ENCODE measurements at regions not wholly inside any gene's neighbourhood (a gene's known extent, or its start where the extent isn't known, plus 50 kb on each side); places are given as distances from the start of the nearest gene placed in this dataset.

DNA sequence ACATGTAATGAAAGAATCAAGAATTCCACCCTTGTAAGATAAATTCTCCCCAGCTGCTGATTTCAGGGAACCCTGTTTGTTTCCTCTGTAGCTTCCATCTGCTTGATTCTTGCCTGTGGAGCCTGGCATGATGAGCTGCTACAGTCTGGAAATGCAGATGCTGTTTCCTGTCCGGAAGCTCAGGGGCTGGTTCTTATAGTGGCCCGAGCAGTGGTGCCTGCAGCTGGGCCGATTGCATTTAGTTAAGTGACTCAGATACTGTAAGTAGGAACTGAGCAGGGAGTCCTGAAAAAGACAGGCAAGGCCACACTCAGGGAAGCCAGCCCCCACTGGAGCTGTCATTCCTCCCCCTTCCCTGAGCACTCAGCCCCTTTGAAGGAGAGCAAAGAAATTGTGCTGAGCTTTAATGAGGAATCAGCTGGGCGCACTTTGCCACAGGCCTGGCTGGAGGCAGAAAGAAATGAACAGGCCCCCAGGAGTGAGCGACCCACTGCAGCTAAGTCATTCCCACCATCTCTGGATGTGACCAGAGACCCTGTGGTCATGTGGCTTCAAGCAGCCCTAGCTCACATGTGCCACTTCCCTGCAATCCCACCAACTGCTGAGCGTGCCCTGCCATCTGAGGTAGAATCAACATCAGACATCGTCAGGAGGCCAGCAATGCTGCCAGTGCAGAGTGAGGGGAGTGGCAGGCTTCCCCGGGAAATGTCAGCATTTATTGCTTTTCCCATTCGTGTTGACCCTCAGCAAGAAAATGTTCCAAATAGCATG, 206.0 kb upstream of the WWC1 start:
- H3K9me3 ChIP-seq: no peaks in the 10 kb centered on the region
- peaks cover 6 to 21% (median 17%) of the 10 kb centered on the region in 4 donors for H3K4me1 ChIP-seq
- no peaks in the 10 kb centered on the region for H3K36me3 ChIP-seq
- in situ Hi-C loops (cut with MboI; ENCODE audit: low pct_ligation_motif_present in 1 of 4, low pct_unique_long_range_greater_than_20kb in 1 of 4, low sequenced_read_pairs in 3 of 4): no loop called here
- peak overlapping the region in 2 of 4 donors; percentile 33 to 37 for H3K27ac ChIP-seq
- DNase-seq: no peak
- intact Hi-C loops (cut with DNase I; ENCODE audit: low total_unique reads): no loop called here
- no peak overlapping the region for H3K4me3 ChIP-seq
- no peaks in the 10 kb centered on the region for H3K27me3 ChIP-seq
- 55% methylated on average over 9 of the region's 9 CpGs; no CpG with 5 or more reads in 1 of the 2 donors for WGBS, 2 donors (ENCODE audit: low coverage in 1 of 2)
- TF ChIP-seq POLR2AphosphoS5 (IDR thresholded peaks at IDR 0.05) (no peak), POLR2A (IDR thresholded peaks at IDR 0.05) (no peak), EP300 (IDR thresholded peaks at IDR 0.05; ENCODE audit: low read depth) (no peak)
- TF ChIP-seq, protein P1, sequence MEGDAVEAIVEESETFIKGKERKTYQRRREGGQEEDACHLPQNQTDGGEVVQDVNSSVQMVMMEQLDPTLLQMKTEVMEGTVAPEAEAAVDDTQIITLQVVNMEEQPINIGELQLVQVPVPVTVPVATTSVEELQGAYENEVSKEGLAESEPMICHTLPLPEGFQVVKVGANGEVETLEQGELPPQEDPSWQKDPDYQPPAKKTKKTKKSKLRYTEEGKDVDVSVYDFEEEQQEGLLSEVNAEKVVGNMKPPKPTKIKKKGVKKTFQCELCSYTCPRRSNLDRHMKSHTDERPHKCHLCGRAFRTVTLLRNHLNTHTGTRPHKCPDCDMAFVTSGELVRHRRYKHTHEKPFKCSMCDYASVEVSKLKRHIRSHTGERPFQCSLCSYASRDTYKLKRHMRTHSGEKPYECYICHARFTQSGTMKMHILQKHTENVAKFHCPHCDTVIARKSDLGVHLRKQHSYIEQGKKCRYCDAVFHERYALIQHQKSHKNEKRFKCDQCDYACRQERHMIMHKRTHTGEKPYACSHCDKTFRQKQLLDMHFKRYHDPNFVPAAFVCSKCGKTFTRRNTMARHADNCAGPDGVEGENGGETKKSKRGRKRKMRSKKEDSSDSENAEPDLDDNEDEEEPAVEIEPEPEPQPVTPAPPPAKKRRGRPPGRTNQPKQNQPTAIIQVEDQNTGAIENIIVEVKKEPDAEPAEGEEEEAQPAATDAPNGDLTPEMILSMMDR (IDR thresholded peaks at IDR 0.05): no peak

DNA sequence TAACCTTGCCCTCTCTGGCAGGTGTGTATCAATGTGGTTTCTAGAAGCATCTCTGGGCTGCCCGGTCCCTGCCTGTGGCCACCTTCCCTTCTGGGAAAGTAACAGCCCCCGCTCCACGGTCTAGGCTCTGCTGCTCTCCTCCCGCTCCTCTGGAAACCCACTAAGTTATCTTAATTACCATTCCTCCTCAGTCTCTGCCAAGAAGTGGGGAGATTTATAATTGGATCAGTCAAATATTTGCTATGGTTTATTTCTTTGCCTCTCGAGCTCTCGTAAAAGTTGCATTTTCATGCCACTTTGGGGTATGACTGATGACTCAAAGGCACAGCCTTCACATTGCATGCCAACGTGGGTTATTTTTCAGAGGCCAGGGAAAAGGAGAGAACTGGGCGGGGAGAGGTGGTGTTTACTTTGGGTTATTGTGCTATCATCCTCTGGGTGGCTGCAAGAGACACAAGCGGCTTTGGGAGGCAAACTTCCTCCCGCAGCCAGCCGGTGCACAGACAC, 205.3 kb upstream of the WWC1 start:
- H3K4me3 ChIP-seq: no peak overlapping the region
- H3K27me3 ChIP-seq: no peaks in the 10 kb centered on the region
- intact Hi-C loops (cut with DNase I; ENCODE audit: low total_unique reads): no loop called here
- TF ChIP-seq EP300 (IDR thresholded peaks at IDR 0.05; ENCODE audit: low read depth): peak; percentile 74
- TF ChIP-seq, protein P1 (IDR thresholded peaks at IDR 0.05): peak; percentile 22 to 47 (median 31)
- no peak for TF ChIP-seq POLR2A (IDR thresholded peaks at IDR 0.05)
- peak; percentile 69 to 91 (median 84) for TF ChIP-seq POLR2AphosphoS5 (IDR thresholded peaks at IDR 0.05)
- H3K9me3 ChIP-seq: no peaks in the 10 kb centered on the region
- peak overlapping the region in 2 of 4 donors; percentile 33 to 37 for H3K27ac ChIP-seq
- 12 to 26% methylated on average over 3 to 11 of the region's 11 CpGs for WGBS, 2 donors (ENCODE audit: low coverage in 1 of 2)
- DNase-seq: peak; percentile 44
- H3K4me1 ChIP-seq: peaks cover 6 to 21% (median 17%) of the 10 kb centered on the region in 4 donors
- H3K36me3 ChIP-seq: no peaks in the 10 kb centered on the region
- in situ Hi-C loops (cut with MboI; ENCODE audit: low pct_ligation_motif_present in 1 of 4, low pct_unique_long_range_greater_than_20kb in 1 of 4, low sequenced_read_pairs in 3 of 4): no loop called here

DNA sequence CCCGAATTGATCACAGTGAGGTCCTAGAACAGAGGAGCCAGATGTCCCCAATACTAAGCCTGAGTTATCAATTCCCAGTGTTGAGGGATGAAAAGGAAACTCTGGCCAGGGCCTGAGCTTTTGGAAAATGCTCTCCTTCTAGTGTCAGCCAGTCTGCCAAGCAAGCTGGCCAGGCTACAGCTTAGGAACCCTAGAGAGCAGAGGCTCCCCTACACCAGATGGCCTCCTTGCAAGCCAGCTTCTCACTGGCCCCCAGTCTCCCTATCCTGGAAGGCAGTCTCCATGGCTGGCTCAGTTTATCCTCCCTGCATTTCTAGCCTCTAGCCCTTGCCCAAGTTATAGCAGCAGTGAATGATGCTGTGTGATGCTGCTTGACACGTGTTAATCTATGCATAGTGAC, 204.7 kb upstream of the WWC1 start:
- intact Hi-C loops (cut with DNase I; ENCODE audit: low total_unique reads): no loop called here
- peaks cover 6 to 21% (median 17%) of the 10 kb centered on the region in 4 donors for H3K4me1 ChIP-seq
- in situ Hi-C loops (cut with MboI; ENCODE audit: low pct_ligation_motif_present in 1 of 4, low pct_unique_long_range_greater_than_20kb in 1 of 4, low sequenced_read_pairs in 3 of 4): no loop called here
- WGBS, 2 donors (ENCODE audit: low coverage in 1 of 2): 58% methylated on average over 2 of the region's 2 CpGs; no CpG with 5 or more reads in 1 of the 2 donors
- H3K27me3 ChIP-seq: no peaks in the 10 kb centered on the region
- H3K9me3 ChIP-seq: no peaks in the 10 kb centered on the region
- no peak for TF ChIP-seq EP300 (IDR thresholded peaks at IDR 0.05; ENCODE audit: low read depth)
- no peak for TF ChIP-seq POLR2AphosphoS5 (IDR thresholded peaks at IDR 0.05)
- TF ChIP-seq, protein P1 (IDR thresholded peaks at IDR 0.05): peak in 1 of 5 experiments; percentile 4
- DNase-seq: no peak
- peak overlapping the region in 2 of 4 donors; percentile 31 to 37 for H3K27ac ChIP-seq
- no peak overlapping the region for H3K4me3 ChIP-seq
- no peaks in the 10 kb centered on the region for H3K36me3 ChIP-seq

DNA sequence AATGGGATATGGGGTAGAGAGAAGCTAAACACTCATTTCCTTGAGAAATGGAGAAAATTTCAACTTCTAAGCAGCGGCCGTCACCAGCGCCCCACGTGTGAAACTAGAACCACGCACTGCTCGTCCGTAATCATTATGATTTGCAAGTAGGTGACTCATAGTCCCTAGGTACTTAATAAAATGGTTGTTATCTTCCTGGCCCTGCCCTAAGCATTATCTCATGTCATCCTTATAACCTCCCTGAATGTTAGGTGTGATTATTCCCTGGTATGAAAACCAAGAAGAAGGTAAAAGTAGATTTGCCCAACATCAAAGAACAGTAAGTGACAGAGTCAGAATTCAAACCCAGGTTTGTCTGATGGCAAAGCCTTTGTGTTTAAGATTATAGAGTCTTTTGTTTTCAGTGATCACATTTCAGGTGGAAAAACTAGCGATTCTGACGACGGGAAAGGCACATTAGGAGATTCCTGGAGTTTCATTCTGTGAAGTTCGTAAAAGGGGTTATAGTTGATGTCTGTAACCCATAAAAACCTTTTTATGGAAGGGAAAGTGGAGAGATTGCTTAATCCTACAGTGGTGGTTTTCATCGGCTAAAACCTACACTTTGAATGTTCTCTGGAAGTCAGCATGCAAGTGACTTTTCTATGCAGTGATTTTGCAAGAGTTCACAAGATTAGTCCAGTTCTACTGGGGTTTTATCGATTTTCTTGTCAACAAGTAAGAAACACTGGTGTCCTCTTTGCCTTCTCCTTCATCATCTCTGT, 202.9 kb upstream of the WWC1 start:
- intact Hi-C loops (cut with DNase I; ENCODE audit: low total_unique reads) (no loop called here), in situ Hi-C loops (cut with MboI; ENCODE audit: low pct_ligation_motif_present in 1 of 4, low pct_unique_long_range_greater_than_20kb in 1 of 4, low sequenced_read_pairs in 3 of 4) (no loop called here)
- H3K27ac ChIP-seq: no peak overlapping the region
- peaks cover 6 to 21% (median 17%) of the 10 kb centered on the region in 4 donors for H3K4me1 ChIP-seq
- TF ChIP-seq EP300 (IDR thresholded peaks at IDR 0.05; ENCODE audit: low read depth): no peak
- H3K4me3 ChIP-seq: no peak overlapping the region
- no peaks in the 10 kb centered on the region for H3K27me3 ChIP-seq
- no peak for DNase-seq
- no peaks in the 10 kb centered on the region for H3K36me3 ChIP-seq
- no peaks in the 10 kb centered on the region for H3K9me3 ChIP-seq
- 77 to 78% methylated on average over 13 of the region's 13 CpGs for WGBS, 2 donors (ENCODE audit: low coverage in 1 of 2)

Measured in transverse colon (tissue), 4 donors.